Stimulated activated naive CD8-positive, alpha-beta T cell treated with anti-CD3 and anti-CD28 coated beads, Interleukin-15, amount 100 ng/mL, for 72 hours (primary cell): ENCODE measurements at regions not wholly inside any gene's neighbourhood (a gene's known extent, or its start where the extent isn't known, plus 50 kb on each side); places are given as distances from the start of the nearest gene placed in this dataset.
"Not testable (repeated sequence)": the region's sequence is repeated elsewhere in the genome, so short reads cannot be mapped to it uniquely, and the experiment has no call there.

ENCODE experiments used
- ATAC-seq: fragments of 150-1000 bp; cut with Tn5 transposase; 2 replicates; pipeline ENCODE4 v1.10.0; 2021; ENCODE audit warnings: mild to moderate bottlenecking, moderate library complexity
- DNase-seq, 2 donors: peaks; one replicate each; pipeline ENCODE4 v3.0.0; 2021 to 2022
- H3K27ac Mint-ChIP-seq, 2 donors: one replicate each; pipeline ENCODE4 v1.8.0; 2022; ENCODE audit warnings: mild to moderate bottlenecking in 2 of 2, mixed read lengths in 2 of 2, moderate library complexity in 2 of 2
- H3K27me3 Mint-ChIP-seq: one replicate; pipeline ENCODE4 v1.8.0; 2022; ENCODE audit warnings: mixed read lengths
- H3K4me1 Mint-ChIP-seq: one replicate; pipeline ENCODE4 v1.8.0; 2022; ENCODE audit warnings: mild to moderate bottlenecking, mixed read lengths
- H3K4me3 Mint-ChIP-seq, 2 donors: one replicate each; pipeline ENCODE4 v1.8.0; 2022; ENCODE audit warnings: mild to moderate bottlenecking in 2 of 2, mixed read lengths in 2 of 2, moderate library complexity in 1 of 2
- H3K9me3 Mint-ChIP-seq, 2 donors: one replicate each; pipeline ENCODE4 v1.8.0; 2022; ENCODE audit warnings: mixed read lengths in 2 of 2

DNA sequence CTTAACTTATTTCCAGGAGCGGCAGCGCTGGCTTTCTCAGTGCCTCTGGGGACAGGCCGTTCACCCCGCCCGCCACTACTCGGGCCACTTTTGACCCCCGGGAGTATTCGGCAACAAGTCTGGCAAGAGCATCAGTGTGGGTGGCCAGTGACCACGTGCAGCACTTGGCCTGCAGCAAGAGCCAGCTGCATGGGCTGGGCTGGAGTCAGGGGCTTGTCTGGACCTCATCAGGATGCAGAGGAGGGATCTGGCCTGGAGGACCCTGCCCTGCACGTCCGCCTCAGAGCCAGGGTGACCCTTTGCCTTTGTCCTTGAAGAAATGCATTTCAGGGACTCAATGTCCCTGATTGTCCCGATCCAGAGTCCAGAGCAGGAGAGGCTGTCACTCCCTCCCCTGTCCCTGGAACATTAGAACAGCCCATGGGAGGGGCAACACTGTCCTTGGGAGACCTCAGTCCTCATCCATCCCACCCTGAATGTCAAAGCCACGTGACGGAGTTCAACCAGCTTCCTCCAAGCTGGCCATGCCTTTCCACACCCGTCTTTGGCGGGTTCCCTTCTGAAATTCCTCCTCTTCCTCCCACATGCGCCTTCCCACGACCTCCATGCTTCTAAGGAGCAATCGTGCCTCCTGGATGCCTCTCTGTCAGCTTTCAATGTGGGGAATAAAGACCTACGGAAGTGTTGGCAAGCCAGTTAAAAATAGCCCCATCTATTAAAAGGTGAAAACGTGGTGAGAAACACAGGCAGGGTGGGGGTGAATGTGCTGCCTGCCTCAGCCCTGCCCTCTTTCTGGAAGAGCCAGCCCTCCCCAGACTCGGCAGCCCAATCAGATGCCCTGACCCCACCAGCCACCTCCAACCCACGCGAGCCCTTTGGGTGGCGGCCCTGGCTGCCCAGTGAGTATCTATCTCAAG is 99.0 kb downstream of the OLFM1 start:
- H3K4me3 Mint-ChIP-seq = no peak overlapping the region

GRCh38 chr9:135187365-135187764 is 99.9 kb downstream of the OLFM1 start:
- no peak overlapping the region for H3K4me3 Mint-ChIP-seq
- DNase-seq (no peak), ATAC-seq (no peak)
- H3K27me3 Mint-ChIP-seq = no peaks in the 10 kb centered on the region
- H3K9me3 Mint-ChIP-seq = no peaks in the 10 kb centered on the region
- H3K4me1 Mint-ChIP-seq = no peaks in the 10 kb centered on the region
- no peak overlapping the region for H3K27ac Mint-ChIP-seq

More for the DNA sequence above, 99.0 kb downstream of the OLFM1 start:
- DNase-seq (no peak), ATAC-seq (no peak)
- H3K27ac Mint-ChIP-seq = peak overlapping the region in 1 of 2 donors; percentile 71
- H3K4me1 Mint-ChIP-seq = no peaks in the 10 kb centered on the region
- H3K27me3 Mint-ChIP-seq = no peaks in the 10 kb centered on the region
- no peaks in the 10 kb centered on the region for H3K9me3 Mint-ChIP-seq

GRCh38 chr9:135188681-135189151 is 101.2 kb downstream of the OLFM1 start:
- Mint-ChIP-seq H3K9me3 (no peaks in the 10 kb centered on the region), H3K27me3 (no peaks in the 10 kb centered on the region), H3K27ac (no peak overlapping the region), H3K4me3 (no peak overlapping the region), H3K4me1 (no peaks in the 10 kb centered on the region)
- no peak for DNase-seq
- ATAC-seq = peak; percentile 35

DNA sequence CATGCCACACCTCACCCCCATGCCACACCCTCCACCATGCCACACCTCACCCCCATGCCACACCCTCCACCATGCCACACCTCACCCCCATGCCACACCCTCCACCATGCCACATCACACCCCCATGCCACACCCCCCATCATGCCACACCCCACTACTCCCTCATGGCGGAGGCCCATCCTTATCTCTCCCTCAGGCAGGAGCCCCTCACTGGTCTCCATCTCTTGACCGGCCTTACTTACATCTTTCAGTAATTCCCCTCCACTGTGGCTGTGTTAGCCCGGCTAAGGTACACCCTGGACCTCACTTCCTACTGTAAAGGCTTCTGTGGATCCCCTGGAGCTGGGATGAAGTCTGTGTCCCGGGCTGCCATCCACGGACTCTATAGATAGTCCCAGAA is 102.0 kb downstream of the OLFM1 start:
- no peak for ATAC-seq
- no peaks in the 10 kb centered on the region for H3K4me1 Mint-ChIP-seq
- H3K27ac Mint-ChIP-seq = no peak overlapping the region
- H3K9me3 Mint-ChIP-seq = no peaks in the 10 kb centered on the region
- H3K27me3 Mint-ChIP-seq = peaks cover 5% of the 10 kb centered on the region
- no peak for DNase-seq
- no peak overlapping the region for H3K4me3 Mint-ChIP-seq

- ATAC-seq (no peak), DNase-seq (no peak)
- no peaks in the 10 kb centered on the region for H3K9me3 Mint-ChIP-seq
- no peak overlapping the region for H3K4me3 Mint-ChIP-seq
- peaks cover 8% of the 10 kb centered on the region for H3K27me3 Mint-ChIP-seq
- H3K27ac Mint-ChIP-seq = no peak overlapping the region
- no peaks in the 10 kb centered on the region for H3K4me1 Mint-ChIP-seq
Observed at GRCh38 chr9:135190789-135191577, 103.5 kb downstream of the OLFM1 start.

DNA sequence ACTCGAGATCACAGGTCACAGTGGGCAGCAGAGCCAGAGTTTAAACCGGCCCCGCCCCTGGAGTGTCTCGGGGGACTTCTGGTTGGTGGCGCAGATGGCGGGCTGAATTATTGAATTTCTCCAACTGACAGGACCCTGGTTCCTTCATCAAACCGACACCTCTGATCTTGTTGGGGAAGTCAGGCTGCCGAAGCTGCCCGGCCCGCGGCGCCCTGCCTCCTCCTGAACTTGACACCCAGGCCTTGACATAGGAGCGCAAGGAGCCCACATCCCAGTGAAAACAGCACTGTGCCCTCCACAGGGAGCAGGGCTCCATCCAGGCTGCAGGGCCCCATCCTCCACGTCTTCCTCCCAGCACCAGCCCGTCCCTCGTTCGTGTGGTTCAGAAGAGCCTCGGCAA is 105.2 kb downstream of the OLFM1 start:
- H3K4me1 Mint-ChIP-seq = no peaks in the 10 kb centered on the region
- no peak for DNase-seq
- H3K27me3 Mint-ChIP-seq = peaks cover 19% of the 10 kb centered on the region
- peaks cover 0 to 7% of the 10 kb centered on the region in 2 donors for H3K9me3 Mint-ChIP-seq
- no peak overlapping the region for H3K27ac Mint-ChIP-seq
- ATAC-seq = no peak
- no peak overlapping the region for H3K4me3 Mint-ChIP-seq

- H3K4me3 Mint-ChIP-seq, H3K9me3 Mint-ChIP-seq, ATAC-seq, H3K27ac Mint-ChIP-seq, H3K4me1 Mint-ChIP-seq: not testable (repeated sequence)
- DNase-seq = peak in 1 of 2 donors; percentile 13
- H3K27me3 Mint-ChIP-seq = peaks cover 37% of the 10 kb centered on the region
Observed at GRCh38 chr9:135195975-135196374, 108.5 kb downstream of the OLFM1 start.

DNA sequence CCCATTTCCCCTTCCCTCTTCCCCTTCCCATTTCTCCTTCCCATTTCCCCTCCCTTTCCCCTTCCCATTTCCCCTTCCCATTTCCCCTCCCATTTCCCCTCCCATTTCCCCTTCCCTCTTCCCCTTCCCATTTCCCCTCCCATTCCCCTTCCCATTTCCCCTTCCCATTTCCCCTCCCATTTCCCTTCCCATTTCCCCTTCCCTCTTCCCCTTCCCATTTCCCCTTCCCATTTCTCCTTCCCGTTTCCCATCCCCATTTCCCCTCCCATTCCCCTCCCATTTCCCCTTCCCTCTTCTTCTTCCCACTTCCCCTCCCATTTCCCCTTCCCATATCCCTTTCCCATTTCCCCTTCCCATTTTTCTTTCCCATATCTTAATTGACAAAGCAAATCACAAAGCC is 109.0 kb downstream of the OLFM1 start:
- Mint-ChIP-seq H3K4me3 (no peak overlapping the region), H3K27ac (no peak overlapping the region), H3K4me1 (no peaks in the 10 kb centered on the region), H3K27me3 (peaks cover 37% of the 10 kb centered on the region), H3K9me3 (peaks cover 0 to 7% of the 10 kb centered on the region in 2 donors)
- ATAC-seq (no peak), DNase-seq (no peak)

- no peaks in the 10 kb centered on the region for H3K4me1 Mint-ChIP-seq
- H3K27ac Mint-ChIP-seq = no peak overlapping the region
- no peak overlapping the region for H3K4me3 Mint-ChIP-seq
- ATAC-seq = no peak
- peaks cover 0 to 7% of the 10 kb centered on the region in 2 donors for H3K9me3 Mint-ChIP-seq
- DNase-seq = no peak
- peaks cover 37% of the 10 kb centered on the region for H3K27me3 Mint-ChIP-seq
Observed at GRCh38 chr9:135198144-135198543, 110.7 kb downstream of the OLFM1 start.

- no peak overlapping the region for H3K4me3 Mint-ChIP-seq
Observed at GRCh38 chr9:135198586-135199285, 111.3 kb downstream of the OLFM1 start.

GRCh38 chr9:135199489-135199888 is 112.0 kb downstream of the OLFM1 start:
- no peak overlapping the region for H3K4me3 Mint-ChIP-seq
- DNase-seq (no peak), ATAC-seq (no peak)
- peaks cover 0 to 7% of the 10 kb centered on the region in 2 donors for H3K9me3 Mint-ChIP-seq
- no peak overlapping the region for H3K27ac Mint-ChIP-seq
- H3K4me1 Mint-ChIP-seq = no peaks in the 10 kb centered on the region
- peaks cover 32% of the 10 kb centered on the region for H3K27me3 Mint-ChIP-seq

More at GRCh38 chr9:135198586-135199285, 111.3 kb downstream of the OLFM1 start:
- H3K9me3 Mint-ChIP-seq = peaks cover 0 to 7% of the 10 kb centered on the region in 2 donors
- H3K27ac Mint-ChIP-seq = no peak overlapping the region
- H3K27me3 Mint-ChIP-seq = peaks cover 37% of the 10 kb centered on the region
- DNase-seq = no peak
- H3K4me1 Mint-ChIP-seq = no peaks in the 10 kb centered on the region
- ATAC-seq = no peak

DNA sequence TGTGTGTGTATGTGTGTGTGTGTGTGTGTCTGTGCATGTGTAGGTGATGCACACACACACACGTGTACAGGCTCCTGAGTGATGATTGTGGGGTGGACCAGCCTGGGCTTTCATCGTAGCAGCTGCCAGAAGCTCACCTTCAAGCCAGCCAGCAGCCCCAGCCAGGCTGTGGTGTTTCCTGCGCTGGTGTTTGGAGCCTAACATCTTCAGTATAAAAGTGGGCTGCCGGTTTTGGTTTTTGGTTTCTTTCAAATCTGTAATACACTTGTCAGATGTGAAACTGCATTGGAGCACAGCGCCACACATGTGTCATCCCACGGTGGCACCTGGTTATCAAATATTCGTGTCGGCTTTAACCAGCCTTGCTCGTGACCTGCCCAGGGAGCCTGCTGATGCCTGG is 114.2 kb downstream of the OLFM1 start:
- H3K4me1 Mint-ChIP-seq = no peaks in the 10 kb centered on the region
- no peak overlapping the region for H3K4me3 Mint-ChIP-seq
- DNase-seq (no peak), ATAC-seq (no peak)
- H3K27ac Mint-ChIP-seq = no peak overlapping the region
- peaks cover 0 to 3% of the 10 kb centered on the region in 2 donors for H3K9me3 Mint-ChIP-seq
- H3K27me3 Mint-ChIP-seq = peaks cover 28% of the 10 kb centered on the region

GRCh38 chr9:135204177-135204576 is 116.7 kb downstream of the OLFM1 start:
- peaks cover 4% of the 10 kb centered on the region for H3K27me3 Mint-ChIP-seq
- DNase-seq = no peak
- H3K9me3 Mint-ChIP-seq = no peaks in the 10 kb centered on the region
- no peak overlapping the region for H3K27ac Mint-ChIP-seq
- no peak for ATAC-seq
- H3K4me1 Mint-ChIP-seq = no peaks in the 10 kb centered on the region
- no peak overlapping the region for H3K4me3 Mint-ChIP-seq

GRCh38 chr9:135209136-135209535 is 121.7 kb downstream of the OLFM1 start:
- no peak for ATAC-seq
- H3K4me3 Mint-ChIP-seq = no peak overlapping the region
- H3K9me3 Mint-ChIP-seq = peaks cover 0 to 11% of the 10 kb centered on the region in 2 donors
- DNase-seq = no peak
- peaks cover 6% of the 10 kb centered on the region for H3K27me3 Mint-ChIP-seq
- no peak overlapping the region for H3K27ac Mint-ChIP-seq
- no peaks in the 10 kb centered on the region for H3K4me1 Mint-ChIP-seq

DNA sequence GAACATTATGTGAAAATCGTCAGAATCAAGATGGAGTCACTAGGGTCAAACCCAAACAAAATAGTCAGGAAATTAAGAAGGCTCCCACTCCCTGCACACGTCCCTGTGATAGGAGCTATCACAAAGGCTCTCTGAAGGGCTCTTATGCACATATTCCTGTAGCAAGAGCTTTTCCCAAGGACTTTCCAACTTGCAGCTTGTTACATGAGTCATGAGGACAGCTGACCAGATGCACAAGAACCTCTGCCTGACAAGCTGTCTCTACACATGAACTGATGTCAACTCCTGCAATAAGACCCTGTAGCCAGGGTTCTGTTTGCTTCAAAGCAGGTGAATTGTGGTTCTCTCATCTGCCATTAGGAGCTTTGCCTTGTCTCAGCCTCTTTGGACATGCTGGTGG is 122.4 kb downstream of the OLFM1 start:
- DNase-seq (no peak), ATAC-seq (no peak)
- H3K9me3 Mint-ChIP-seq = peaks cover 0 to 11% of the 10 kb centered on the region in 2 donors
- no peaks in the 10 kb centered on the region for H3K4me1 Mint-ChIP-seq
- no peak overlapping the region for H3K27ac Mint-ChIP-seq
- no peak overlapping the region for H3K4me3 Mint-ChIP-seq
- H3K27me3 Mint-ChIP-seq = peaks cover 14% of the 10 kb centered on the region
